K562 (cell line): ENCODE measurements at regions not wholly inside any gene's neighbourhood (a gene's known extent, or its start where the extent isn't known, plus 50 kb on each side); places are given as distances from the start of the nearest gene placed in this dataset.

ENCODE experiments used
- CHCHD3 ChIP-seq: fragments of 250-450 bp; sonication (Bioruptor Pico); IDR thresholded peaks from 2 replicates; pipeline ENCODE4 v2.1.2; 2022; ENCODE audit warnings: mild to moderate bottlenecking
- CTCF ChIP-seq, 3 experiments: IDR thresholded peaks in 2 of 3; conservative IDR thresholded peaks in 1 of 3; 2 replicates each; pipeline ENCODE4 v1.5.1; 2011 to 2012; ENCODE audit warnings: low read length in 3 of 3, mild to moderate bottlenecking in 3 of 3, control low read depth in 2 of 3, improper control_type of control experiment in 1 of 3, inconsistent platforms in 1 of 3, low read depth in 1 of 3, mixed read lengths in 1 of 3, moderate library complexity in 1 of 3; ENCODE audit not compliant: insufficient read depth in 2 of 3
- NR2C2 ChIP-seq, 2 experiments: fragments of 200-800 bp in 1 of 2; sonication (Bioruptor generic) in 1 of 2; sonication (generic) in 1 of 2; formaldehyde crosslinking in 1 of 2; IDR thresholded peaks; 2 replicates each; pipeline versions ENCODE4 v1.6.1 to v1.8.0; 2016 to 2022; ENCODE audit warnings: mild to moderate bottlenecking in 1 of 2, missing compliant biosample characterization in 1 of 2, missing genetic modification characterization in 1 of 2, missing genetic modification reagents in 1 of 2
- PHB ChIP-seq: fragments of 250-450 bp; sonication (Bioruptor Pico); IDR thresholded peaks from 2 replicates; pipeline ENCODE4 v1.5.0; 2021
- TGIF2 ChIP-seq: sonication (generic); formaldehyde crosslinking; IDR thresholded peaks from 2 replicates; pipeline ENCODE4 v1.8.1; 2022; ENCODE audit warnings: mild to moderate bottlenecking, missing genetic modification reagents, moderate library complexity

GRCh38 chr2:193467276-193467987, 1272.7 kb upstream of the TMEFF2 start:
- TF ChIP-seq CHCHD3 (CRISPR knock-in tag), result no peak
- TF ChIP-seq NR2C2 (CRISPR knock-in tag; IDR thresholded peaks at IDR 0.05), result no peak
- TF ChIP-seq NR2C2 (tag; IDR thresholded peaks at IDR 0.05), result no peak
- no peak for TF ChIP-seq CTCF (IDR thresholded peaks at IDR 0.05 in 2 of 3, conservative IDR thresholded peaks at IDR 0.05 in 1 of 3; ENCODE audit: insufficient read depth in 2 of 3, low read depth in 1 of 3, low read length in 3 of 3)
- no peak for TF ChIP-seq PHB (CRISPR knock-in tag)
- TF ChIP-seq TGIF2 (CRISPR knock-in tag), result no peak
